Activated naive CD4-positive, alpha-beta T cell treated with anti-CD3 and anti-CD28 coated beads, Interleukin-2, amount 50 U/mL, for 72 hours (primary cell): ENCODE measurements at regions not wholly inside any gene's neighbourhood (a gene's known extent, or its start where the extent isn't known, plus 50 kb on each side); places are given as distances from the start of the nearest gene placed in this dataset.

ENCODE experiments used
- ATAC-seq, 2 donors: fragments of 150-1000 bp; cut with Tn5 transposase; 2 replicates each; pipeline ENCODE4 v1.10.0; 2021; ENCODE audit warnings: mild to moderate bottlenecking in 2 of 2, moderate library complexity in 2 of 2
- DNase-seq, 2 donors: peaks; one replicate each; pipeline ENCODE4 v3.0.0; 2021 to 2022; ENCODE audit warnings: low spot score in 2 of 2
- H3K27ac Mint-ChIP-seq, 2 donors: one replicate each; pipeline ENCODE4 v1.8.0; 2022; ENCODE audit warnings: mild to moderate bottlenecking in 2 of 2, mixed read lengths in 2 of 2
- H3K36me3 Mint-ChIP-seq, 2 donors: one replicate each; pipeline ENCODE4 v1.8.0; 2022; ENCODE audit warnings: mixed read lengths in 2 of 2
- H3K9me3 Mint-ChIP-seq, 2 donors: one replicate each; pipeline ENCODE4 v1.8.0; 2022; ENCODE audit warnings: mixed read lengths in 2 of 2

DNA sequence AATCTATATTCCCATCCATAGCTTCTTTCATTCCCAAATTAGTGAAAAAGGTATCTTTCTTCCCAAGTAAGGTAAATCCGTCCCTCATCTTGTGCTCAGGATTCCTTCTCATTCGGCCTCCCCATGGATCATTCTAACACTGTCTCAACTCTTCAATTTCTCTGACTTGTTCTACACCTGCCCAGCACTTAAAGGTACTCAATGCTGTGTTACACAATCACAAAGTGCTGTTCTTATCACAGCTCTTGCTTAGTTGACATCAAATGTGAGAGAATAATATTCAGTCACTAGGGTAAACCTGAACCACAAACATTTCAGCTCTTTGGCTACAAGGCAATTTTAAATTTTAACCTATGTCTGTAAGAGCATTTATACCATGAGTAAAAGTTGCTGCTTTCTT is 94.8 kb downstream of the DIRAS3 start:
- Mint-ChIP-seq H3K36me3 (no peaks in the 10 kb centered on the region), H3K9me3 (no peaks in the 10 kb centered on the region), H3K27ac (no peak overlapping the region)
- DNase-seq = no peak
- ATAC-seq = no peak

DNA sequence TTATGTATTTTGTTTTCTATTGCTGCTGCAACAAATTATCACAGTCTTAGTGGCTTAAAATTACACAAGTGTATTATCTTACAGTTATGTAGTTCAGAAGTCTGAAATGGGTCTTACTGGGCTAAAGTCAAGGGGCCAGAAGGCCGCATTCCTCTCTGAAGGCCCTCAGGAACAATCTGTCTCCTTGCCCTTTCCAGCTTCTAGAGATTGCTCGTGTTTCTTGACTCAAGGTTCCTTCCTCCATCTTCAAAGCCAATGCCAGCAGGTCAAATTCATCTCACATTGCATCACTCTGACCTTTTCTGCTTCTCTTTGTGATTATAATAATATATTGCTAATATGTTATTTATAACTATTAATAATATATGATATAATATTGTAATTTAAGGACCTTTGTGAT is 97.1 kb downstream of the DIRAS3 start:
- no peak for DNase-seq
- no peak overlapping the region for H3K27ac Mint-ChIP-seq
- no peak for ATAC-seq
- no peaks in the 10 kb centered on the region for H3K9me3 Mint-ChIP-seq
- H3K36me3 Mint-ChIP-seq = no peaks in the 10 kb centered on the region

- Mint-ChIP-seq H3K36me3 (no peaks in the 10 kb centered on the region), H3K9me3 (no peaks in the 10 kb centered on the region), H3K27ac (no peak overlapping the region)
- no peak for DNase-seq
- no peak for ATAC-seq
These were observed 98.4 kb downstream of the DIRAS3 start for GRCh38 chr1:67952071-67952470.

GRCh38 chr1:67951014-67951413 is 99.4 kb downstream of the DIRAS3 start:
- Mint-ChIP-seq H3K27ac (no peak overlapping the region), H3K9me3 (no peaks in the 10 kb centered on the region), H3K36me3 (no peaks in the 10 kb centered on the region)
- no peak for DNase-seq
- ATAC-seq = no peak

DNA sequence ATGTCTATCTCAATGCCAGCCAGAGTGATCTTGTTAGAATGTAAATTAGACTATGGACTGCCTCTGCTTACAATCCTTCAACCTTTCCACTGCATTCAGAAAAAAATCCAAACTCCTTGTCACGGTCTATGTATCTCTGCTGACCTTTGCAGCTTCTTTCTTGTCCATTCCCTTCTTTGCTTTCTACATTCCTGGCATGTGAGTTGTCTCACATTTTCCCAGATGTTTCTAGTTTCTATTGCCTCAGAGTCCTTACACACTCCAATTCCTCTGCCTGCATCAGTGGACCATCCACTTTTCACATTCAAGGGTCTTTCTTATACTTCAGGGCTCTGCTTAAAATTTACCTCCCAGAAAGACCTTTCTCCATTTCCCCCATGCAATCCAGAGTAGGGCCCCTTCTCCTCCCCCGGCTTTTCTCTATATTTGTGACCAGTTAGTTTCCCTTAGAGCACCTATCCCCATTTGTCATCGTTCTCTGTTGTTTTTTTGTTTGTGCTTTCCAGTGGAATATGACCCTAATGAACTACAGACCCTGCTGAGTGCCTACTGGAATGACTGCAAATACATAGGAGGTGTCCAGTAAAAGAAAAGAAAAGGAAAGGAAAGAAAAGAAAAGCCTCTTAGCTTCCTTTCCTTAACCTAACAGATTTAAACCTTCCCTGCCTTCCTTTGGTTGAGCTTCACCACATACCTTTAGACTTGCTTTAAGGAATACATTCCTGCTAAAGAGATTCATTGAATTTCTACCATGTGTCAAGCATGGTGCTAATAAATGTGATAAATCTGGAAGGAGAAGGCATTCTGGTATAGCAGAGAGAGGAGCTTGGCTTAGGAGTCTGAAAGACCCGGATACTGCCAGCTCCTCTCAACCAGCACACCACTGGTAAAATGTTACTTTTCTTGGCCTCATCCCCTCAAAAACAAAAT is 102.0 kb downstream of the DIRAS3 start:
- H3K27ac Mint-ChIP-seq = no peak overlapping the region
- no peaks in the 10 kb centered on the region for H3K36me3 Mint-ChIP-seq
- peaks cover 3 to 5% of the 10 kb centered on the region in 2 donors for H3K9me3 Mint-ChIP-seq
- ATAC-seq (no peak), DNase-seq (no peak)

DNA sequence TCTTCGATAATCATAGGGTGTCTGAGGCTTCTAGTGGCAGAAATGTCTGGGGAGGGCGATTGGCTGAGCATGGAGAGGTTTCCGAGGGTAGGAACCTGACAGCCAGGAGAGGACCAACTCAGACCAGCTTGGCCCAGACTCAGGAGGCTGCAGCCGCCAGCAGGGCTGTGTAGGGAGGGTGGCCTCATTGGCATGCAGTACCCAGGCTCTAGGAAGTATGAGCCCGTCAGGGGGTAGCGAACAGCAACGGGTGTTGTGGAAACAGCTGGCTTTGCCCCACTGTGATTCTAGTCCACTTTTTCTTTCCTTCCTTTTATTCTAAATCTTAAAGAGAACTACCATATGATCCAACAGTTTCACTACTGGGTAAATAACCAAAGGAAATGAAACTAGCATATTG is 103.3 kb downstream of the DIRAS3 start:
- DNase-seq (no peak), ATAC-seq (no peak)
- H3K9me3 Mint-ChIP-seq = peaks cover 3 to 5% of the 10 kb centered on the region in 2 donors
- H3K27ac Mint-ChIP-seq = no peak overlapping the region
- H3K36me3 Mint-ChIP-seq = no peaks in the 10 kb centered on the region

DNA sequence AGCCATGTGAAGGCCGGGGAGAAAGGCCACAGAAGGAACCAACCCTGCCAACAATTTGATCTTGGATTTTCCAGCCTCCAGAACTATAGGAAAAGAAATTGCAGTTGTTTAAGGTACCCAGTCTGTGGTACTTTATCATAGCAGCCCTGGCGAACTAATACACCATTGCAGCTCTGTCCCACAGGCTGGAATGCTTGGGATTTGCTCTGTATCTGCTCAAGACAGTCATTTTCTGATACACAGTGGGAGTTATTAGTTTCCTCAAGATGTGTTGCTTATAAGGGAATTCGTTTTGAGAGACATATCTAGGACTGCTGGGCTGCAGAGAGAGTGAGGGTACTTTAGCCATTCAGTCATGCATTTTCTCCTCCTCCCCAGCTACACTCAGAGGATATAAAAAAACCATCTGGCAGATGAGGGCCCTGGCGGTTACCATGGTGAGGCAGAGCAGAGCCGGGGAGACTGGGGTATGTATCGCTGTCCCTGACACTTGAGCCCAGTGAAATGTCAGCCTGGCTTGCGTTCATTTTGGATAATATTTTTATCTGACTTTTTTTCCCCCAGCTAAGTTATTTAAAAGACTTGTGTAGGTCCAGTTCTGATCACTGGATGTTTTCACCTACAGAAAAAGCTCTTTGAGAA is 104.6 kb downstream of the DIRAS3 start:
- no peak overlapping the region for H3K27ac Mint-ChIP-seq
- H3K36me3 Mint-ChIP-seq = no peaks in the 10 kb centered on the region
- ATAC-seq = no peak
- H3K9me3 Mint-ChIP-seq = peaks cover 3 to 5% of the 10 kb centered on the region in 2 donors
- no peak for DNase-seq

- Mint-ChIP-seq H3K36me3 (no peaks in the 10 kb centered on the region), H3K27ac (no peak overlapping the region), H3K9me3 (peaks cover 3 to 5% of the 10 kb centered on the region in 2 donors)
- DNase-seq (no peak), ATAC-seq (no peak)
These were observed 108.2 kb downstream of the DIRAS3 start for GRCh38 chr1:67942274-67942673.

- Mint-ChIP-seq H3K27ac (no peak overlapping the region), H3K36me3 (no peaks in the 10 kb centered on the region), H3K9me3 (peaks cover 3 to 5% of the 10 kb centered on the region in 2 donors)
- no peak for DNase-seq
- no peak for ATAC-seq
These were observed 108.5 kb upstream of the GNG12 start for GRCh38 chr1:67941746-67942145.

- ATAC-seq (no peak), DNase-seq (no peak)
- no peak overlapping the region for H3K27ac Mint-ChIP-seq
- no peaks in the 10 kb centered on the region for H3K36me3 Mint-ChIP-seq
- H3K9me3 Mint-ChIP-seq = peaks cover 3 to 5% of the 10 kb centered on the region in 2 donors
These were observed 107.9 kb upstream of the GNG12 start for GRCh38 chr1:67941155-67941554.

DNA sequence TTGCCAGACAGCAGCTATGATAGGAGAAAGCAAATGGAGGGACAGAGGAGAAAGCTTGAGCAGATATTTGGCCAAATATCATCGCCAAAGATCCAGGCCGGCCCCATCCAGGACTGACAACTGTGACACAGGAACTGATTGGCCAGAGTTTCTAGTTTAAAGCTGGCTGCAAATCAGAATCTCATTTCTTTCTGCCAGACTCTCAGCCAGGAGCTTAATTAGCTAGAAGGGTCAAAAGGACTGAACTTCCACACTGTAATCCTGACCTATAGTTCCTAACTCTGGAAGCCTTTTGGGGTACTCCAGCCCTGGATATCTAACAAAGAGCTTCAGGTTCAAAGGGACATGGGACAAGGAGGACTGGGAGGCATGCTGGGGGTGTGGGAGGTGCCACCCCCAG is 106.7 kb upstream of the GNG12 start:
- no peak overlapping the region for H3K27ac Mint-ChIP-seq
- peaks cover 3 to 5% of the 10 kb centered on the region in 2 donors for H3K9me3 Mint-ChIP-seq
- DNase-seq (no peak), ATAC-seq (no peak)
- H3K36me3 Mint-ChIP-seq = no peaks in the 10 kb centered on the region

GRCh38 chr1:67939186-67939743 is 106.0 kb upstream of the GNG12 start:
- ATAC-seq = no peak
- DNase-seq = no peak
- H3K9me3 Mint-ChIP-seq = peaks cover 3 to 5% of the 10 kb centered on the region in 2 donors
- H3K36me3 Mint-ChIP-seq = no peaks in the 10 kb centered on the region
- H3K27ac Mint-ChIP-seq = no peak overlapping the region

DNA sequence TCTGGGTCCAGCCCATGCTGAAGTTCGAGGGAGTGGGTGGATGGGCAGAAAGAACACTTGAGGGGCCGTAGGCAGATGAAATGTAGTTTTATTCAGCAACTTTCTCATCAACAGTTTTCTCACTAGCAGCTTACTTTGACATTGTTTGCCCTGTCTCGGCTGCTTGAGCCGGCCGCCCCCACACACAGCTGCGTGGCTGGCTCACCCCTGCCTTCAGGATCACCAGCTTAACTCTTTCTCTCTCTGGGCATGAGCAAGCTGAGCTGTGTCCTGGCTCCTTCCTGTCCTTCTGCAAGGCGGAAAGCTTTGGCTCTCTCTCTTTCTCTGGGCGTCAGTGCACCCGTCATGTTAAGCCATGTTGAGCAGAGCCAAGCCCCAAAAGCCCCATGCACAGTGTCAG is 104.4 kb upstream of the GNG12 start:
- DNase-seq (no peak), ATAC-seq (no peak)
- H3K27ac Mint-ChIP-seq = no peak overlapping the region
- H3K9me3 Mint-ChIP-seq = no peaks in the 10 kb centered on the region
- no peaks in the 10 kb centered on the region for H3K36me3 Mint-ChIP-seq

DNA sequence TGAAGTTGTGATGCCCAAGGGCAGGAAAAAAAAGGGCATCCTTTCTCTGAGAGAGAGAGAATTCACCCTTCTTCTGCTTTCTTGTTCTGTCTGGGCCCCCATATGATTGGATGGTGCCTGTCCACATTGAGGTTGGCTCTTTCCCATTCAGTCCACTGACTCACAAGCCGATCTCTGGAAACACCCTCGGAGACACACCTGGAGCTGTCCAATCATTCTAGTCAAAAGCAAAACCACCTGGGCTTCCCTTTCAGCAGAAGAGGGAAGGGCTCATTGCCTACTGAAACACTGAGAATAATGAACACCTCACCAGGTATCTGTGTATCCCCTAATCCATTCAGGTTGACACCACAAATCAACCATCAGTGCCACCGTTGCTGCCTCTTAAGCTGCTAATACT is 103.7 kb upstream of the GNG12 start:
- H3K9me3 Mint-ChIP-seq = no peaks in the 10 kb centered on the region
- no peaks in the 10 kb centered on the region for H3K36me3 Mint-ChIP-seq
- DNase-seq (no peak), ATAC-seq (no peak)
- H3K27ac Mint-ChIP-seq = no peak overlapping the region

DNA sequence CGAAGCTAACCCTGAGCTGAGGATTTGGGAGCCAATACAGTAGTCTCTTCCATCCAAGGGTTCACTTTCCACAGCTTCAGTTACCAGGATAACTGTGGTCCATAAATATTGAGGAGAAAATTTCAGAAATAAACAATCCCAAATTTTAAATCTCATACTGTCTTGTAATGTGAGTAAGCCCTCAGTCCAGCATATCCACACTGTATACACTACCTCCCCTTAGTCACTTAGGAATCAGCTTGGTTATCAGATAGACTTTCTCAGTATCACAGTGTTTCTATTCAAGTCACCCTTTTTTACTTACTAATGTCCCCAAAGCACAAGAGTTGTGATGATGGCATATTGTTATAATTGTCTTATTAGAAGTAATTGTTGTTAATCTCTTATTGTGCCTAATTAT is 102.3 kb upstream of the GNG12 start:
- Mint-ChIP-seq H3K27ac (no peak overlapping the region), H3K36me3 (no peaks in the 10 kb centered on the region), H3K9me3 (no peaks in the 10 kb centered on the region)
- ATAC-seq = no peak
- DNase-seq = no peak

GRCh38 chr1:67931198-67931597 is 97.9 kb upstream of the GNG12 start:
- Mint-ChIP-seq H3K9me3 (no peaks in the 10 kb centered on the region), H3K36me3 (no peaks in the 10 kb centered on the region), H3K27ac (no peak overlapping the region)
- DNase-seq (no peak), ATAC-seq (no peak)

DNA sequence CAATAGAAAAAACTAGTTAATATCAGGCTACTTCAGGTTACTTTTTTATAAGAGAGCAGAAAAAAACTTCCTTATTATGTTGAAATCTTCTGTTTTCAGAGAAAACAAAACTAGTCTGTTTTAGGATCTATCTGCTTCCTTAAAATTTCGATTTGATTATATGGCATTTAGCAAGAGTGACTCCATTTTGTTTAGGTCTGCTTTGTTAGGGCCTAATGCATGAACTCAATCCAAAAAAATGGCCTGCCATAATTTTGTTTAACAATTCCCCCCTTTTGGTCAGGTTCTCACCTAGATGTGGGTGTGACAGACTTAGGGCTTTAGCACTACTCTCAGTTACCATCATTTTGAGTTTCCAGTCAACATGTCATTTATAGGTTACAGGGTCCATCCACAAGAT is 89.8 kb upstream of the GNG12 start:
- DNase-seq (no peak), ATAC-seq (no peak)
- no peaks in the 10 kb centered on the region for H3K36me3 Mint-ChIP-seq
- no peak overlapping the region for H3K27ac Mint-ChIP-seq
- no peaks in the 10 kb centered on the region for H3K9me3 Mint-ChIP-seq
